ENCODE measurements at regions not wholly inside any gene's neighbourhood (a gene's known extent, or its start where the extent isn't known, plus 50 kb on each side); places are given as distances from the start of the nearest gene placed in this dataset.

- DNase-seq, result no peak
- intact Hi-C loops (cut with DNase I), result no loop called here
- no peak for TF ChIP-seq CTCF (IDR thresholded peaks at IDR 0.05)
- Histone ChIP-seq H3K4me3 (no peak overlapping the region), H3K27me3 (no peaks in the 10 kb centered on the region), H3K9me3 (peaks cover 0 to 10% (median 0%) of the 10 kb centered on the region in 11 donors), H3K4me1 (peaks cover 0 to 3% (median 0%) of the 10 kb centered on the region in 9 donors), H3K36me3 (no peaks in the 10 kb centered on the region), H3K27ac (no peak overlapping the region)
- no peak for ATAC-seq
These were observed 1250.9 kb downstream of the ROBO1 start for GRCh38 chr3:78516937-78517336.

GRCh38 chr3:78517965-78518364, 1249.8 kb downstream of the ROBO1 start:
- Histone ChIP-seq H3K9me3 (peaks cover 0 to 9% (median 0%) of the 10 kb centered on the region in 11 donors), H3K4me1 (peaks cover 0 to 3% (median 0%) of the 10 kb centered on the region in 9 donors), H3K27ac (no peak overlapping the region), H3K27me3 (no peaks in the 10 kb centered on the region), H3K36me3 (no peaks in the 10 kb centered on the region), H3K4me3 (no peak overlapping the region)
- TF ChIP-seq CTCF (IDR thresholded peaks at IDR 0.05), result no peak
- 28 to 56% methylated on average over 1 of the region's 1 CpG for WGBS, 2 donors
- no peak for DNase-seq
- intact Hi-C loops (cut with DNase I), result no loop called here
- no peak for ATAC-seq

GRCh38 chr3:78519281-78519680, 1248.5 kb downstream of the ROBO1 start:
- no peak overlapping the region for H3K27ac ChIP-seq
- no peak for TF ChIP-seq CTCF (IDR thresholded peaks at IDR 0.05)
- H3K36me3 ChIP-seq, result no peaks in the 10 kb centered on the region
- H3K27me3 ChIP-seq, result no peaks in the 10 kb centered on the region
- 57 to 62% methylated on average over 2 of the region's 2 CpGs for WGBS, 2 donors
- intact Hi-C loops (cut with DNase I), result no loop called here
- peaks cover 0 to 3% (median 0%) of the 10 kb centered on the region in 9 donors for H3K4me1 ChIP-seq
- no peak overlapping the region for H3K4me3 ChIP-seq
- peaks cover 0 to 6% (median 0%) of the 10 kb centered on the region in 11 donors for H3K9me3 ChIP-seq
- ATAC-seq (no peak), DNase-seq (no peak)

- no peak for TF ChIP-seq CTCF (IDR thresholded peaks at IDR 0.05)
- 58 to 79% methylated on average over 3 of the region's 3 CpGs for whole genome bisulfite sequencing, 2 donors
- Histone ChIP-seq H3K27me3 (no peaks in the 10 kb centered on the region), H3K4me1 (no peaks in the 10 kb centered on the region), H3K27ac (no peak overlapping the region), H3K36me3 (no peaks in the 10 kb centered on the region), H3K9me3 (peaks cover 0 to 6% (median 0%) of the 10 kb centered on the region in 11 donors), H3K4me3 (no peak overlapping the region)
- intact Hi-C loops (cut with DNase I), result no loop called here
- no peak for ATAC-seq
- DNase-seq, result no peak
These were observed 1238.2 kb downstream of the ROBO1 start for GRCh38 chr3:78529601-78530000.

Data from heart right ventricle (tissue), 16 donors.